OCI-LY7 (cell line): ENCODE measurements at regions not wholly inside any gene's neighbourhood (a gene's known extent, or its start where the extent isn't known, plus 50 kb on each side); places are given as distances from the start of the nearest gene placed in this dataset.
"Not testable (repeated sequence)": the region's sequence is repeated elsewhere in the genome, so short reads cannot be mapped to it uniquely, and the experiment has no call there.

Experiments
- BruUV-seq: library from RNA; stranded (reverse); fragments of 400-500 nt; replicated peaks from 2 replicates; lab custom pipeline; 2021; lab: Mats Ljungman, UMichigan
- CTCF ChIA-PET: fragments of 300-600 bp; sonication (Branson Sonifier 250); formaldehyde crosslinking; loops from one replicate; lab custom pipeline; 2022; ENCODE audit warnings: antibody characterized with exemption; ENCODE audit not compliant: unreplicated experiment; lab: Charles Lee
- POLR2A ChIA-PET: fragments of 300-600 bp; sonication (Branson Sonifier 250); formaldehyde crosslinking; loops from one replicate; lab custom pipeline; 2022; ENCODE audit warnings: antibody characterized with exemption; lab: Charles Lee
- DNase-seq: peaks from one replicate; pipeline ENCODE4 v3.0.0-alpha.2; 2015; ENCODE audit warnings: low spot score
- H2AFZ ChIP-seq: fragments of 200-600 bp; sonication (generic), shearing (Covaris generic); 2 replicates; pipeline ENCODE4 v1.6.1; 2014; ENCODE audit warnings: mild to moderate bottlenecking, antibody characterized with exemption, low read length, moderate library complexity
- H3K27ac ChIP-seq: fragments of 200-600 bp; sonication (generic); 2 replicates; pipeline ENCODE4 v1.5.1; 2014; ENCODE audit warnings: mixed run types, low read depth, mild to moderate bottlenecking, moderate library complexity, low read length, inconsistent platforms; ENCODE audit not compliant: poor library complexity, severe bottlenecking
- H3K36me3 ChIP-seq: fragments of 200-600 bp; sonication (generic); 2 replicates; pipeline ENCODE4 v1.6.1; 2014; ENCODE audit warnings: mild to moderate bottlenecking, antibody characterized with exemption, low read length, moderate library complexity, mixed read lengths; ENCODE audit not compliant: insufficient read depth
- H3K4me1 ChIP-seq: fragments of 200-600 bp; sonication (generic); 2 replicates; pipeline ENCODE4 v1.5.1; 2014; ENCODE audit warnings: mild to moderate bottlenecking, low read length; ENCODE audit not compliant: insufficient read depth, poor library complexity, severe bottlenecking
- H3K4me2 ChIP-seq: fragments of 200-600 bp; sonication (generic); 2 replicates; pipeline ENCODE4 v1.6.1; 2014; ENCODE audit warnings: mild to moderate bottlenecking, low read length
- H3K4me3 ChIP-seq: fragments of 200-600 bp; sonication (generic); 2 replicates; pipeline ENCODE4 v1.5.1; 2014; ENCODE audit warnings: mild to moderate bottlenecking, low read depth, low read length; ENCODE audit not compliant: poor library complexity, severe bottlenecking
- H3K79me2 ChIP-seq: fragments of 200-600 bp; sonication (generic); 2 replicates; pipeline ENCODE4 v1.6.1; 2016; ENCODE audit warnings: low read depth, mild to moderate bottlenecking, low read length, moderate library complexity, mixed read lengths; ENCODE audit not compliant: insufficient read depth
- H3K9me2 ChIP-seq: fragments of 200-600 bp; sonication (generic); 2 replicates; pipeline ENCODE4 v1.6.1; 2016; ENCODE audit warnings: mild to moderate bottlenecking, low read length, mixed read lengths; ENCODE audit not compliant: insufficient read depth
- H3K9me3 ChIP-seq: fragments of 200-600 bp; sonication (generic); 2 replicates; pipeline ENCODE4 v1.6.1; 2014; ENCODE audit warnings: mild to moderate bottlenecking, mixed run types, low read length, mixed read lengths
- H4K20me1 ChIP-seq: fragments of 200-600 bp; sonication (generic); 2 replicates; pipeline ENCODE4 v1.6.1; 2014; ENCODE audit warnings: mild to moderate bottlenecking, antibody characterized with exemption, low read length, moderate library complexity, mixed read lengths; ENCODE audit not compliant: insufficient read depth
- CTCF ChIP-seq: fragments of 200-600 bp; sonication (generic); conservative IDR thresholded peaks from 2 replicates; pipeline ENCODE4 v1.5.1; 2014; ENCODE audit warnings: mild to moderate bottlenecking, antibody characterized with exemption, low read length, moderate library complexity, mixed read lengths
- EZH2phosphoT487 ChIP-seq: fragments of 200-600 bp; sonication (generic); IDR thresholded peaks from 2 replicates; pipeline ENCODE4 v1.6.1; 2018; ENCODE audit warnings: low read depth, borderline replicate concordance, mild to moderate bottlenecking, mixed run types, antibody characterized with exemption, low read length, moderate library complexity, mixed read lengths
- intact Hi-C: fragments of 100-400 bp; cut with micrococcal nuclease; formaldehyde crosslinking; loops from one replicate; pipeline ENCODE4 v1.10.0; 2022; ENCODE audit not compliant: unreplicated experiment

- H3K9me3 ChIP-seq: no peaks in the 10 kb centered on the region
- H3K79me2 ChIP-seq: no peaks in the 10 kb centered on the region
- no TSS peak for BruUV-seq
- no peaks in the 10 kb centered on the region for H3K4me1 ChIP-seq
- H2AFZ ChIP-seq: no peak overlapping the region
- no peak for DNase-seq
- H3K4me2 ChIP-seq: no peak overlapping the region
- H3K27ac ChIP-seq: no peak overlapping the region
- no peaks in the 10 kb centered on the region for H4K20me1 ChIP-seq
- H3K36me3 ChIP-seq: no peaks in the 10 kb centered on the region
- H3K9me2 ChIP-seq: no peaks in the 10 kb centered on the region
- TF ChIP-seq CTCF (no peak), EZH2phosphoT487 (no peak)
- ChIA-PET CTCF (no interaction called here), POLR2A (interaction anchor here (1.4 kb wide), 1 partner anchor 11 kb away, joined by 3 read pairs; no protein-coding TSS in a partner anchor)
- intact Hi-C loops: no loop called here
- no peak overlapping the region for H3K4me3 ChIP-seq
These were observed 334.4 kb downstream of the QKI start for GRCh38 chr6:163748886-163749285.

GRCh38 chr6:163748036-163748435, 333.5 kb downstream of the QKI start:
- DNase-seq: no peak
- Histone ChIP-seq H4K20me1 (no peaks in the 10 kb centered on the region), H3K27ac (no peak overlapping the region), H3K4me2 (no peak overlapping the region), H3K9me2 (no peaks in the 10 kb centered on the region), H3K36me3 (no peaks in the 10 kb centered on the region), H3K9me3 (no peaks in the 10 kb centered on the region), H3K79me2 (no peaks in the 10 kb centered on the region), H2AFZ (no peak overlapping the region), H3K4me3 (no peak overlapping the region), H3K4me1 (no peaks in the 10 kb centered on the region)
- ChIA-PET POLR2A (interaction anchor here (0.6 to 1.4 kb wide), 6 partner anchors 8 to 32 kb away, joined by 3 to 8 read pairs (median 4); no protein-coding TSS in a partner anchor), CTCF (no interaction called here)
- BruUV-seq: no TSS peak
- no peak for TF ChIP-seq EZH2phosphoT487
- no peak for TF ChIP-seq CTCF
- intact Hi-C loops: no loop called here

GRCh38 chr6:163747058-163747457, 332.5 kb downstream of the QKI start:
- CTCF ChIA-PET, H2AFZ ChIP-seq, H3K9me2 ChIP-seq, H3K79me2 ChIP-seq, H3K4me1 ChIP-seq, H3K27ac ChIP-seq, H3K4me2 ChIP-seq, H3K4me3 ChIP-seq, H3K36me3 ChIP-seq, BruUV-seq, H3K9me3 ChIP-seq, DNase-seq, H4K20me1 ChIP-seq, intact Hi-C loops: not testable (repeated sequence)
- POLR2A ChIA-PET: interaction anchor here (1.2 to 2.0 kb wide), 2 partner anchors 9 to 21 kb away, joined by 6 to 8 read pairs; no protein-coding TSS in a partner anchor
